ENCODE measurements at regions not wholly inside any gene's neighbourhood (a gene's known extent, or its start where the extent isn't known, plus 50 kb on each side); places are given as distances from the start of the nearest gene placed in this dataset.
"Not testable (repeated sequence)": the region's sequence is repeated elsewhere in the genome, so short reads cannot be mapped to it uniquely, and the experiment has no call there.

GRCh38 chr3:63130625-63131024 is 147.5 kb upstream of the SYNPR start:
- no peak overlapping the region for H2AFZ ChIP-seq (ENCODE audit: low read depth, low read length)
- H3K9ac ChIP-seq (ENCODE audit: low read length) = no peak overlapping the region
- no peaks in the 10 kb centered on the region for H3K27me3 ChIP-seq (ENCODE audit: low read depth, low read length)
- H3K4me1 ChIP-seq (ENCODE audit: low read length) = no peaks in the 10 kb centered on the region
- no peak overlapping the region for H3K4me2 ChIP-seq (ENCODE audit: low read length)
- H3K27ac ChIP-seq (ENCODE audit: low read length) = no peak overlapping the region
- no peaks in the 10 kb centered on the region for H3K36me3 ChIP-seq (replicated peaks; ENCODE audit: low read depth, low read length)
- H4K20me1 ChIP-seq (ENCODE audit: insufficient read depth, low read length) = no peaks in the 10 kb centered on the region
- H3K79me2 ChIP-seq (ENCODE audit: low read length) = no peaks in the 10 kb centered on the region
- TF ChIP-seq EZH2phosphoT487 (IDR thresholded peaks at IDR 0.05; ENCODE audit: low read depth) (no peak), CTCF (IDR thresholded peaks at IDR 0.05; ENCODE audit: low read depth, low read length) (no peak)
- H3K4me3 ChIP-seq (ENCODE audit: low read length) = no peak overlapping the region
- H3K9me3 ChIP-seq (ENCODE audit: insufficient read depth, low read length) = no peaks in the 10 kb centered on the region

- H3K27me3 ChIP-seq (ENCODE audit: low read depth, low read length) = no peaks in the 10 kb centered on the region
- no peak overlapping the region for H3K4me3 ChIP-seq (ENCODE audit: low read length)
- no peaks in the 10 kb centered on the region for H4K20me1 ChIP-seq (ENCODE audit: insufficient read depth, low read length)
- no peaks in the 10 kb centered on the region for H3K9me3 ChIP-seq (ENCODE audit: insufficient read depth, low read length)
- no peak overlapping the region for H3K9ac ChIP-seq (ENCODE audit: low read length)
- H2AFZ ChIP-seq (ENCODE audit: low read depth, low read length) = no peak overlapping the region
- H3K4me1 ChIP-seq (ENCODE audit: low read length) = no peaks in the 10 kb centered on the region
- no peak overlapping the region for H3K4me2 ChIP-seq (ENCODE audit: low read length)
- H3K27ac ChIP-seq (ENCODE audit: low read length) = no peak overlapping the region
- no peaks in the 10 kb centered on the region for H3K79me2 ChIP-seq (ENCODE audit: low read length)
- H3K36me3 ChIP-seq (replicated peaks; ENCODE audit: low read depth, low read length) = no peaks in the 10 kb centered on the region
- TF ChIP-seq CTCF (IDR thresholded peaks at IDR 0.05; ENCODE audit: low read depth, low read length) = no peak
These were observed 145.5 kb upstream of the SYNPR start for GRCh38 chr3:63132461-63133250.

GRCh38 chr3:63135367-63135766 is 142.7 kb upstream of the SYNPR start:
- TF ChIP-seq EZH2phosphoT487 (IDR thresholded peaks at IDR 0.05; ENCODE audit: low read depth) (no peak), CTCF (IDR thresholded peaks at IDR 0.05; ENCODE audit: low read depth, low read length) (no peak)
- H3K27me3 ChIP-seq (ENCODE audit: low read depth, low read length) = no peaks in the 10 kb centered on the region
- H2AFZ ChIP-seq (ENCODE audit: low read depth, low read length) = no peak overlapping the region
- H3K4me2 ChIP-seq (ENCODE audit: low read length) = no peak overlapping the region
- no peaks in the 10 kb centered on the region for H3K9me3 ChIP-seq (ENCODE audit: insufficient read depth, low read length)
- no peak overlapping the region for H3K4me3 ChIP-seq (ENCODE audit: low read length)
- H3K36me3 ChIP-seq (replicated peaks; ENCODE audit: low read depth, low read length) = no peaks in the 10 kb centered on the region
- no peak overlapping the region for H3K27ac ChIP-seq (ENCODE audit: low read length)
- no peaks in the 10 kb centered on the region for H4K20me1 ChIP-seq (ENCODE audit: insufficient read depth, low read length)
- no peaks in the 10 kb centered on the region for H3K79me2 ChIP-seq (ENCODE audit: low read length)
- no peak overlapping the region for H3K9ac ChIP-seq (ENCODE audit: low read length)
- no peaks in the 10 kb centered on the region for H3K4me1 ChIP-seq (ENCODE audit: low read length)

GRCh38 chr3:63136249-63136648 is 141.9 kb upstream of the SYNPR start:
- not testable (repeated sequence) for H3K9ac ChIP-seq (ENCODE audit: low read length)

More at GRCh38 chr3:63136249-63136648, 141.9 kb upstream of the SYNPR start:
- not testable (repeated sequence) for H3K27ac ChIP-seq (ENCODE audit: low read length); H3K4me1 ChIP-seq (ENCODE audit: low read length); H3K4me2 ChIP-seq (ENCODE audit: low read length); H3K4me3 ChIP-seq (ENCODE audit: low read length); H3K36me3 ChIP-seq (replicated peaks; ENCODE audit: low read depth, low read length); H3K79me2 ChIP-seq (ENCODE audit: low read length); H4K20me1 ChIP-seq (ENCODE audit: insufficient read depth, low read length); H2AFZ ChIP-seq (ENCODE audit: low read depth, low read length); H3K27me3 ChIP-seq (ENCODE audit: low read depth, low read length); H3K9me3 ChIP-seq (ENCODE audit: insufficient read depth, low read length)

Data from OCI-LY3 (cell line).